ENCODE measurements at regions not wholly inside any gene's neighbourhood (a gene's known extent, or its start where the extent isn't known, plus 50 kb on each side); places are given as distances from the start of the nearest gene placed in this dataset.

GRCh38 chr6:113488812-113489685 is 368.1 kb upstream of the MARCKS start:
- no peak overlapping the region for H3K4me2 ChIP-seq (ENCODE audit: low read depth, low read length)
- H3K9me3 ChIP-seq (replicated peaks; ENCODE audit: insufficient read depth, low read length): no peaks in the 10 kb centered on the region
- DNase-seq: no peak
- no peaks in the 10 kb centered on the region for H3K27me3 ChIP-seq (replicated peaks; ENCODE audit: insufficient read depth, low read length)
- no peak overlapping the region for H3K4me3 ChIP-seq (ENCODE audit: low read length)
- H3K79me2 ChIP-seq (ENCODE audit: low read length): no peaks in the 10 kb centered on the region
- TF ChIP-seq EZH2phosphoT487 (IDR thresholded peaks at IDR 0.05; ENCODE audit: low read length): no peak
- H3K9me2 ChIP-seq (replicated peaks; ENCODE audit: insufficient read depth, low read length): no peaks in the 10 kb centered on the region
- H3F3A ChIP-seq (ENCODE audit: insufficient read depth, low read length): no peaks in the 10 kb centered on the region
- H3K9ac ChIP-seq (ENCODE audit: low read length): no peak overlapping the region
- H3K27ac ChIP-seq (ENCODE audit: low read length): no peak overlapping the region
- no peaks in the 10 kb centered on the region for H4K20me1 ChIP-seq (ENCODE audit: insufficient read depth, low read length)
- H3K36me3 ChIP-seq (replicated peaks; ENCODE audit: insufficient read depth, low read length): no peaks in the 10 kb centered on the region
- H2AFZ ChIP-seq (ENCODE audit: low read length): no peak overlapping the region
- H3K4me1 ChIP-seq (ENCODE audit: low read length): no peaks in the 10 kb centered on the region

GRCh38 chr6:113489952-113490746 is 367.0 kb upstream of the MARCKS start:
- H3K9ac ChIP-seq (ENCODE audit: low read length): no peak overlapping the region
- H3K27me3 ChIP-seq (replicated peaks; ENCODE audit: insufficient read depth, low read length): no peaks in the 10 kb centered on the region
- no peak for TF ChIP-seq EZH2phosphoT487 (IDR thresholded peaks at IDR 0.05; ENCODE audit: low read length)
- no peak for TF ChIP-seq CTCF (IDR thresholded peaks at IDR 0.05; ENCODE audit: low read length)
- TF ChIP-seq EZH2 (optimal IDR thresholded peaks at IDR 0.05; ENCODE audit: low read depth, low read length): no peak
- DNase-seq: no peak
- no peak overlapping the region for H3K27ac ChIP-seq (ENCODE audit: low read length)
- no peaks in the 10 kb centered on the region for H3K9me3 ChIP-seq (replicated peaks; ENCODE audit: insufficient read depth, low read length)
- H3F3A ChIP-seq (ENCODE audit: insufficient read depth, low read length): no peaks in the 10 kb centered on the region
- H3K4me3 ChIP-seq (ENCODE audit: low read length): no peak overlapping the region
- no peaks in the 10 kb centered on the region for H3K79me2 ChIP-seq (ENCODE audit: low read length)
- H2AFZ ChIP-seq (ENCODE audit: low read length): no peak overlapping the region
- no peaks in the 10 kb centered on the region for H4K20me1 ChIP-seq (ENCODE audit: insufficient read depth, low read length)
- no peaks in the 10 kb centered on the region for H3K4me1 ChIP-seq (ENCODE audit: low read length)
- H3K4me2 ChIP-seq (ENCODE audit: low read depth, low read length): no peak overlapping the region
- H3K36me3 ChIP-seq (replicated peaks; ENCODE audit: insufficient read depth, low read length): no peaks in the 10 kb centered on the region
- no peaks in the 10 kb centered on the region for H3K9me2 ChIP-seq (replicated peaks; ENCODE audit: insufficient read depth, low read length)

- no peaks in the 10 kb centered on the region for H3K9me3 ChIP-seq (replicated peaks; ENCODE audit: insufficient read depth, low read length)
Measured at GRCh38 chr6:113491376-113491775, 365.8 kb upstream of the MARCKS start.

More at GRCh38 chr6:113491376-113491775, 365.8 kb upstream of the MARCKS start:
- no peak for DNase-seq
- H3K36me3 ChIP-seq (replicated peaks; ENCODE audit: insufficient read depth, low read length): no peaks in the 10 kb centered on the region
- no peaks in the 10 kb centered on the region for H3K79me2 ChIP-seq (ENCODE audit: low read length)
- H3K9ac ChIP-seq (ENCODE audit: low read length): no peak overlapping the region
- H3K27ac ChIP-seq (ENCODE audit: low read length): no peak overlapping the region
- H4K20me1 ChIP-seq (ENCODE audit: insufficient read depth, low read length): no peaks in the 10 kb centered on the region
- TF ChIP-seq EZH2phosphoT487 (IDR thresholded peaks at IDR 0.05; ENCODE audit: low read length) (no peak), CTCF (IDR thresholded peaks at IDR 0.05; ENCODE audit: low read length) (no peak), EZH2 (optimal IDR thresholded peaks at IDR 0.05; ENCODE audit: low read depth, low read length) (no peak)
- H3K27me3 ChIP-seq (replicated peaks; ENCODE audit: insufficient read depth, low read length): no peaks in the 10 kb centered on the region
- no peaks in the 10 kb centered on the region for H3K9me2 ChIP-seq (replicated peaks; ENCODE audit: insufficient read depth, low read length)
- no peaks in the 10 kb centered on the region for H3F3A ChIP-seq (ENCODE audit: insufficient read depth, low read length)
- H3K4me2 ChIP-seq (ENCODE audit: low read depth, low read length): no peak overlapping the region
- no peak overlapping the region for H2AFZ ChIP-seq (ENCODE audit: low read length)
- no peaks in the 10 kb centered on the region for H3K4me1 ChIP-seq (ENCODE audit: low read length)
- no peak overlapping the region for H3K4me3 ChIP-seq (ENCODE audit: low read length)

Data from MM.1S (cell line).